GM18861 (cell line): ENCODE measurements at regions not wholly inside any gene's neighbourhood (a gene's known extent, or its start where the extent isn't known, plus 50 kb on each side); places are given as distances from the start of the nearest gene placed in this dataset.

Source experiments
- ATAC-seq: cut with Tn5 transposase; IDR thresholded peaks from one replicate; pipeline ENCODE4 v1.9.1; 2021; ENCODE audit not compliant: unreplicated experiment

DNA sequence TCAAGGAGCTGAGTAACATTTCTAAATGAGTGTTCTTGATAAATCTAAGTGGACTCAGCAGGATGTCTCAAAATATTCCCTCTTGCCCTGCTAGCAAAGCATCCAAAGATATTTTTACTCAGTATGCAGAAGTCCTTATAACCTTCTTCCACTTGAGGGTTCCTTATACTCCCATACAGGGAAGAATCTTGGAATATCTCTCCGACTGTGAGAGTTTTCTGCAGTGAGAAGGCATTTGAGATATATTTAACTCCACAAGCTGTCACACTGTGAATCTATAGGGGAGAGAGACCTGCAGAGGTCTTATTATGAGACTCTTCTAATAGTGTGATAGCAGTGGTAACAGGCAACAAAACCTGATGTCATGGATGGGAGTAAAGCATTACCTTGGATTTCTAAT, 1034.5 kb upstream of the PABPC4L start:
- ATAC-seq, result no peak

DNA sequence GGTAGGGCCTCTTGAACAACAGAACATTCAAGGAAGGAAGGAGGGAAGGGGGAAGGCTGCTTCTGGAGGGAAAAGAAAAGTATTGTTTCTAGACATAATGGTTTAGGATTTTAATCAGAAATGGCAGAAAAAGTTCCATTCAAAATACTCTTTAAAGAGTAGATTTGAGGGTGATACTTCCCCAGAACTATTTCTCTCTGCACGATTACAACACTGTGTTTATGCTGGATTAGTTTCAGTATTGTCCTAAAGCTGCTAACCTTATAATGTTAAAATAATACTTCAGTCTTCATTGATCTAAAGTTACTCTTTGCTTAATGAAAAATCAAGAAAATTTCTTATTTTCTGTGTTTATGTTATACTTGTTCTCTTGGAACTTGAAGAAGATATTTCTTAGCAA, 1026.3 kb upstream of the PABPC4L start:
- ATAC-seq, result no peak

- ATAC-seq, result no peak
Measured at GRCh38 chr4:135225551-135225950, 1024.0 kb upstream of the PABPC4L start.

DNA sequence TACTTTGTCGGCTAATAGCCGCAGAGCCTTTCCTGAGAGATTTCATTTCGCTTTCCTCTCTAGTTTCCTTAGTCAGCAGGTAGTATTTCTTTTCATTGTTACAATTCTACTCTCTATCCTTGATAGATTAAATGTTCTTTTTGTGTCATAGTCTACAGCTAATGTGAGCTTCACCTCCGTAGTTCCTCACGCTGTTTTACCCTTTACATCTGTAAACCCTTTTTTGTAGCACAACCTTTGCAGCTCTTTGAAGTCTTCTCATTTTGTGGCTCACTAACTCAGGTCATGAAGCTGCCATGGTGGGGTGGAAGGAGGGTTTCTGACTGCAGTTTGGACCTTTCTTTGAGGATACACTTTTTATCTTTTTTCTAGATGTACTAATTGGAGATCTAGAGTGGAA, 1008.8 kb upstream of the PABPC4L start:
- no peak for ATAC-seq

DNA sequence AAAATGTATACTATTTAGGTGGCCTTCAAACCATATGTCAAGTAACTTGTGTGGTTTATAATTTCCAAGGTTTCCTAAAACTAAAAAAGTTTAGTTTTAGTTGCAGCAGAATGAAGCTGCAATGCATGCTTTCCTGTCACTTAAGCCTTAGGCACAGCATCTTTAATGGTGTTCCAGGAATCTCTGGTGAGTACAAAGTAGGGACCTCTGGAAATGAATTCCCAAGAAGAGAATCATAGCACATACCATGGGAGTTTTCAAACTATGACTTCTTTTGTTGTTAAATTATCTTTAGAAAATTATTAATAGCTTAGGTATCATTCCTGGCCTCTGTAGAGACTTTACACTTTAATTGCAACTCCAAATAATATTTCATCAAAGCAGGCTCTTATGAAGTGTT, 1005.9 kb upstream of the PABPC4L start:
- ATAC-seq, result no peak

- ATAC-seq, result no peak
Measured at GRCh38 chr4:135204311-135204710, 1002.7 kb upstream of the PABPC4L start.

DNA sequence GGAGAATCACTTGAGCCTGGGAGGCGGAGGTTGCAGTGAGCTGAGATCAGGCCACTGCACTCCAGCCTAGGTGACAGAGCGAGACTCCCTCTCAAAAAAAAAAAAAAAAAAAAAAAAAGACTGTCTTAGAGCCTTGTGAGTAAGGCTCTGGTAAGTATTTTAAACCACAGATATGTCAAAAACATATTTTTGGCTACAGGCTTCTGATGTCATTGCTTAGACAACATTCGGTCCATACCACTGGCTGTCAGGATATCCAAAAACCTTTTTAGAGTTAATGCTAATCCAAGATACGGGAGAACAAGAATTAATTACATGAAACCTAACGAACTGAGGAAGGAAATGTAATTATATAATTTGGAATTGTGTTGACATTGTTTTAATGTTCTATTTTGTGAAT, 999.5 kb upstream of the PABPC4L start:
- no peak for ATAC-seq

GRCh38 chr4:135197641-135198040, 996.1 kb upstream of the PABPC4L start:
- ATAC-seq, result no peak

- no peak for ATAC-seq
Measured at GRCh38 chr4:135194477-135194876, 992.9 kb upstream of the PABPC4L start.

DNA sequence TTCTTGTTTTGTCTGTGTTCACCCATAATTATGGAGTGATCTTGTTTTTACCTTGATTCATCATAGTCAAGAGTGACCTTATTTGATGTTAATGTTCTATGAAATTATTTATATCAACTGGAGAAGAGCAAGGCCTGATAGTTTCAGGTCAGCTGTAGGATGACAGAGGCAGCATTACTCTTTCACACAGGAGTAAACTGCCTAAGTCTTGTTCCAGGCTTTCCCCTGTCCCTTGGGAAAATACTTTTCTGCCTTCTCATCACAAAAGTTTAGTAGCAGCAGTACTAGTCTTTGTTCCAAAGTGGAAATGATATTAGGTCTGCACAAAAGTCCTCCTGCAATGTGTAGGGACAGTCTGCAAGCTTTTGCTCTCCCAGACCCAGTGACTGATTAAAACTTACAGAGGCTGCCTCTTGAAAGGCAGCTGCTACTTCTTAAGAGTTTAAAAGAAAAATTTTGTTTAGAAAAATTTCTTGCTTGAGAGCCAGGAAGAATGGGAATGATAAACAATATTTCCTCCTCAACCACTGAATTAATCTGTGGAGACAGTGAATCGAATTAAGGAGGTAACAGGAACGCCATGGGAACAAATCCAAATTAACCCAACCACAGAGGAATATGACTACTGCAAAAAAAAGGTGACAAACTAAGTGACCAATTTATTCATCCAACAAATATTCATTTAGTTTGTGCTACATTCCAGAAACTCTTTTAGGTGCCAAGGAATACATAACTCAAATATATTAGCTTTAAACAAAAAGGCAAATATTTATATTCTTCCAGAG, 991.4 kb upstream of the PABPC4L start:
- ATAC-seq, result no peak

DNA sequence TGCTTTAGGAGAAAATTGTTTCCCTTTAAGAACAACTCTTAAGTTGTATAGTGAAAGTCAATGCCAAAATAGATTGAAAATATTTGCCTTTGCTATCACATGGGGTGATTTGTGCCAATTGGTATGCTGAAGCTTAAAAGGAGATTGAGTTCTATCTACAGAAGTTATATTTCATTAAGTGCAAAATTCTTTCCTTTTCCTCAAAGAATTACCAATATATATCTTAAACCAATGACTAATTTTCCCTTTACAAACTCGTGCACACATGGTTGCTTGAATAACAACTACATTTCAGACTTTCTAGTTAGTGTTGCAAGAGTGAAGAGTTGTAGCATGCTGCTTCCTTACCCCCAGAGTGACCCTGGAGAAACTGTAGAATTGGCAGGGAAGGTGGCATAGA, 990.0 kb upstream of the PABPC4L start:
- no peak for ATAC-seq

DNA sequence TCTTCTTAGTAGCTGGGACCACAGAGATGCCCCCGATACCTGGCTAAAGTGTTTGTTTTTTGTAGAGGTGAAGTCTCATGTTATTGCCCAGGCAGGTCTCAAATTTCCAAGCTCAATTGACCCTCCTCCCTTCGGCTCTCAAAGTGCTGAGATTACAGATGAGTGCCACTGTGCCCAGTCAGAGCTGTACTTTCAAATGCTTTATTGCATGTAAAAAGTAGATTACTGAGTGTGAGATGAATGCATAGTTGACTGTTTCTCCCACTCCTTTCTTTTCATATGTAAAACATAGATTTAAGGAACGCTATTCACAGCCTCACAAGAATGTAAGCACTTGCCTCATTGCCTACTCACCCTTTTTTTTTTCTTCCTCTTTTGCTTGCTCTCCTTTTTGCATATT, 984.4 kb upstream of the PABPC4L start:
- no peak for ATAC-seq

DNA sequence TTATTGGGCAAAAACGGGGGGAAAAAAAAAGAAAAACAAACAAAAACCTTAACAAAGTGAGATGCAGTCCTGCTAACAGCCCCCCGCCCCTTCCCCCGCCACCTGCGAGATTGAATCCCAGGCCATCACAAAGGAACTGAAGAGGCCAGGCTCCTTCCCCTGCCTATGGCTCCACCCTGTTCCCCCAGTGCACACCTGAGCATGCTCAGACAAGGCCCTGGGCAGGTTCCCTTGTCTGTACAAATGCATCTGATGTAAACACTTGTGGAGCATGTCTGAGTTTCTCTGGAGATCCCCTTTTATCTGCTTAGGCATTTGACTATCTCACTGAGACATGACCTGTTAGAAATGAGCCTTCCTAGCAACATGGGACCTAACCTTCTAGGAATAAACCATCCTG, 983.7 kb upstream of the PABPC4L start:
- ATAC-seq, result no peak

- no peak for ATAC-seq
Measured at GRCh38 chr4:135184715-135185114, 983.1 kb upstream of the PABPC4L start.

DNA sequence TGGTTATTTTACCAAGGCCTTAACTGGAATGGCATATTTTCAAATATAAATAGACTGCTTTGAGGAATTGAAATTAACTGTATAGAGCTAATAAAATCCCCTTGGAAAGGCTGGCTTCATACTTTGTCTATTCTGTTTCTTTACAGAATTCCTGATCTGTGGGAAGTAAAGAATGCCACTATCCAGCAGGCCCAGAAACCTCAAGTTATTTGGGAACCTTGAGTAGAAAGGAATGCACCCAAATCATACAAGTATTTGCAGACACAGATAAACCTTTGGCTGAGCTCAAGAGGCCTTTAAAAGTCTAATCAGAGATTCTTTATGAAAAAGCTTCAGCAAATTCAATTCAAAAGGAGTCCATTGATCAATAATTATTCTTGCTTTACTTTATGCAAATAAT, 975.7 kb upstream of the PABPC4L start:
- no peak for ATAC-seq

- no peak for ATAC-seq
Measured at GRCh38 chr4:135166661-135167060, 965.1 kb upstream of the PABPC4L start.

- no peak for ATAC-seq
Measured at GRCh38 chr4:135164601-135165000, 963.0 kb upstream of the PABPC4L start.

GRCh38 chr4:135144498-135144897, 942.9 kb upstream of the PABPC4L start:
- no peak for ATAC-seq

- no peak for ATAC-seq
Measured at GRCh38 chr4:135124196-135124595, 922.6 kb upstream of the PABPC4L start.

DNA sequence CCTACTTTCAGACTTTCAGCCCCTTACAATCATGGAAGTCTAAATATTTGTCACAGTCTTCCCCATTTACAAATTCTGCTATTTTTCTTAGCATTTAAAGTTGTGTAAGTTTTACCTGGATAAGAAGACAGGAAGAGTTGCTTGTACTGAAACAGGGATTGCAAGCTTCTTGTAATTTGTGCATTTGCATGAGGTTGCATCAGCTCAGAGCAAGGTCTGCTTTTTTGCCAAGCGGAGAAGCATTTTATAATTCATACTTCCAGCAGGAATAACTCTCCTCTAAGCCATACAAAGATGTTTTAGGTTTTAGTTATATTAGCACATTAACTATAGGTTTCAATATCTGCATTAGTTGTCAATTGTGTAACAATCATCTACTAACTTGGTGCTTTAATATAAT, 922.0 kb upstream of the PABPC4L start:
- ATAC-seq, result no peak

DNA sequence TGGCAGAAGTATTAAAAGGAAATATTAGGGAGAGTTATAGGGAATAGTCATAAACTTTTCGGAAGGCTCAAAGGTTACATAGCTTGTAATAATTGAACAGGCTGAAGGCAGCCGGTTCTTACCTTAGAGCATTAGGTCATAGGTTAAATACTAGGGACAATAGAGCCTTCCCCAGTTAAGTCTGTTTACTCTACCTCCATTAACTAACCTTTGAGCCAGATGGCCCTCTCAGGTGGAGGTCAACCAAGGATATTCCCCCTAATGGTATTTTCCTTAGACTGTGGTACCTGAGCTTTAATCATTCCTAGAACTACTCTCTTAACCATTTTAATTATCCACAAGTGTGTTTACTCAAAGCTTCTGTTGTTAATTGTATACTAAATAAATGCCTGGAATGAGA, 920.9 kb upstream of the PABPC4L start:
- ATAC-seq, result no peak

GRCh38 chr4:135120195-135120594, 918.6 kb upstream of the PABPC4L start:
- no peak for ATAC-seq

GRCh38 chr4:135114079-135114478, 912.5 kb upstream of the PABPC4L start:
- no peak for ATAC-seq
